Heart right ventricle (tissue), 16 donors: ENCODE measurements at regions not wholly inside any gene's neighbourhood (a gene's known extent, or its start where the extent isn't known, plus 50 kb on each side); places are given as distances from the start of the nearest gene placed in this dataset.
A peak's percentile ranks its signal among the peaks of the same experiment; 100 is the strongest.

Experiments
- ATAC-seq, 8 donors: fragments of 200-7000 bp; cut with Tn5 transposase; one replicate each; pipeline ENCODE4 v1.9.1; 2020; ENCODE audit warnings: mild to moderate bottlenecking in 8 of 8, moderate library complexity in 8 of 8, moderate number of reproducible peaks in 1 of 8
- DNase-seq, 2 donors: peaks; one replicate each; pipeline ENCODE4 v3.0.0-alpha.2; 2020
- H3K27ac ChIP-seq, 10 donors: fragments of 200-600 bp; sonication (generic) in 2 of 10; one replicate each; pipeline versions ENCODE4 v1.5.0 to v1.8.0; 2020 to 2022; ENCODE audit warnings: mild to moderate bottlenecking in 3 of 10
- H3K27me3 ChIP-seq, 7 donors: fragments of 200-600 bp; one replicate each; pipeline ENCODE4 v1.8.0; 2021 to 2022; ENCODE audit warnings: mild to moderate bottlenecking in 2 of 7
- H3K36me3 ChIP-seq, 9 donors: fragments of 200-600 bp; sonication (generic) in 1 of 9; one replicate each; pipeline versions ENCODE4 v1.5.0 to v1.8.0; 2020 to 2022; ENCODE audit warnings: mild to moderate bottlenecking in 2 of 9
- H3K4me1 ChIP-seq, 9 donors: fragments of 200-600 bp; sonication (generic) in 1 of 9; one replicate each; pipeline versions ENCODE4 v1.5.0 to v1.8.0; 2020 to 2022; ENCODE audit warnings: mild to moderate bottlenecking in 4 of 9
- H3K4me3 ChIP-seq, 10 donors: fragments of 200-600 bp; sonication (generic) in 2 of 10; one replicate each; pipeline versions ENCODE4 v1.5.0 to v1.8.0; 2020 to 2022; ENCODE audit warnings: mild to moderate bottlenecking in 7 of 10, moderate library complexity in 2 of 10
- H3K9me3 ChIP-seq, 11 donors: fragments of 200-600 bp in 10 of 11; sonication (generic) in 2 of 11; one replicate each; pipeline versions ENCODE4 v1.5.0 to v1.8.0; 2013 to 2022; ENCODE audit warnings: mild to moderate bottlenecking in 2 of 11, control low read depth in 1 of 11, moderate library complexity in 1 of 11
- WGBS, 2 donors: extraction: QIAGEN DNeasy Blood & Tissue Kit; methylation state at CpG; one replicate each; pipeline ENCODE4 v1.1.7; 2013; ENCODE audit warnings: inconsistent platforms in 1 of 2; 5-methylcytosine and 5-hydroxymethylcytosine counted together
- intact Hi-C, 10 donors: fragments of 100-400 bp; cut with DNase I; formaldehyde crosslinking; loops; one replicate each; pipeline versions ENCODE4 v1.11.1 to v1.14.2; 2022
- TF ChIP-seq, protein P1 (sequence below), 9 donors: fragments of 200-600 bp; sonication (generic) in 2 of 9; IDR thresholded peaks; one replicate each; pipeline versions ENCODE4 v1.5.0 to v1.8.0; 2021 to 2022; ENCODE audit warnings: antibody characterized with exemption in 9 of 9, mild to moderate bottlenecking in 5 of 9, moderate library complexity in 1 of 9
- donor health status: Arrhythmogenic right ventricular cardiomyopathy.
- donor health status: ischemic (EF 13 %, LVEDD 7.1; RV severe dilation, severe dysfunction).
- donor health status: healthy with polysubstance abuse.
- donor health status: DM: no; HTN: yes; CAD: no.
- donor health status: DM: no; HTN: no; CAD: no.
- donor health status: ischemic (EF 25% LVEDD 6.9; RV normal size, moderate dysfunction).
- donor health status: ischemic (EF 25% LVEDD 5.7; RV mildly dilated, moderate dysfunction).
- donor health status: healthy.
- donor health status: DM: yes; HTN: yes; CAD: no.
- donor health status: Ischemic cardiomyopathy.
- donor health status: ischemic (EF 35%, LVEDD 5.7; RV mildly dilated, moderate dysfunction).
- donor health status: nonischemic (EF 11% LVEDD 7.7; RV severe dilation, severe dysfunction).
- donor health status: DM: yes; HTN: yes; CAD: no.
- donor health status: PGD.
- donor health status: ischemic (EF 29% LVEDD 5.4; RV normal size, mild dysfunction).
- donor health status: nonischemic (EF 23%, LVEDD 6.1; RV moderate dilation, normal function).

DNA sequence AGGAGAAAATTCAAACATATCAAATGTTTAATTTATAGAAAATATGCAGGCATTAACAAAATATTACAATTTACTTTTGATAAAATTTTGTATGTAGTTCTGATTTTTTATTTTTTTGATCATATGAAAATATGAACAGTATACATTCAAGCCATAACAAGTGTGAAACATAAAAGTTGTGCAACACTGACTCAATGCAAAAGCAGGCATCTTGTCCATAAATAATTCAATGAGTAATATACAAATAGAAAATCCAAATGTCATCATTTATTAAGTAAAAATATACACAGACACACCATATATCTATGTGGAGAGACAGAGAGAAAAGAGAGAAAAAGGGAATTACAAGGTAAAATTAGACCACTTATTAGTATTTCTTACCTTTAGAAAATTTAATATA is 1183.9 kb downstream of the SLITRK1 start:
- H3K9me3 ChIP-seq = no peaks in the 10 kb centered on the region
- intact Hi-C loops = no loop called here
- TF ChIP-seq, protein P1, sequence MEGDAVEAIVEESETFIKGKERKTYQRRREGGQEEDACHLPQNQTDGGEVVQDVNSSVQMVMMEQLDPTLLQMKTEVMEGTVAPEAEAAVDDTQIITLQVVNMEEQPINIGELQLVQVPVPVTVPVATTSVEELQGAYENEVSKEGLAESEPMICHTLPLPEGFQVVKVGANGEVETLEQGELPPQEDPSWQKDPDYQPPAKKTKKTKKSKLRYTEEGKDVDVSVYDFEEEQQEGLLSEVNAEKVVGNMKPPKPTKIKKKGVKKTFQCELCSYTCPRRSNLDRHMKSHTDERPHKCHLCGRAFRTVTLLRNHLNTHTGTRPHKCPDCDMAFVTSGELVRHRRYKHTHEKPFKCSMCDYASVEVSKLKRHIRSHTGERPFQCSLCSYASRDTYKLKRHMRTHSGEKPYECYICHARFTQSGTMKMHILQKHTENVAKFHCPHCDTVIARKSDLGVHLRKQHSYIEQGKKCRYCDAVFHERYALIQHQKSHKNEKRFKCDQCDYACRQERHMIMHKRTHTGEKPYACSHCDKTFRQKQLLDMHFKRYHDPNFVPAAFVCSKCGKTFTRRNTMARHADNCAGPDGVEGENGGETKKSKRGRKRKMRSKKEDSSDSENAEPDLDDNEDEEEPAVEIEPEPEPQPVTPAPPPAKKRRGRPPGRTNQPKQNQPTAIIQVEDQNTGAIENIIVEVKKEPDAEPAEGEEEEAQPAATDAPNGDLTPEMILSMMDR (IDR thresholded peaks at IDR 0.05) = no peak
- no peaks in the 10 kb centered on the region for H3K4me1 ChIP-seq
- DNase-seq (no peak), ATAC-seq (no peak)
- no peak overlapping the region for H3K4me3 ChIP-seq
- no peaks in the 10 kb centered on the region for H3K36me3 ChIP-seq
- no peak overlapping the region for H3K27ac ChIP-seq
- H3K27me3 ChIP-seq = no peaks in the 10 kb centered on the region

DNA sequence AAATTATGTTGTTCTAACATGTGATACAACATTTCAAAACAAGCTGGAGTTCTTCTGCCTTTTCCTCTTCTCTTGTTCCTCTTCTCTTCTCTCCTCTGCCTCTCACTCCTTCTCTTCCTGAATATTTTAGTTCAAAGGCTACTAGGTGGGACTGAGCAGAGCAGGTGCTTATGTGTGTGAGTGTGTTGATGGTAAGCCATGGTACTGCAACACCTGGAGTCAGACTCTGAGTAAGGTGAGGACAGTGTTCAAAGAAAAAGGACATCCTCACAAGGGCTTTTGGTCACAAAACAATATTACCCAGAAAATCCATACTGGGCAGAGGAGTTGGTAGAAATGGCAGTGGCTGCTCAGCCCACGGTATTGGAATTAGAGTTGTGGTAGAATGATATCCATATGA is 1188.7 kb downstream of the SLITRK1 start:
- H3K9me3 ChIP-seq = no peaks in the 10 kb centered on the region
- WGBS, 2 donors = 81 to 84% methylated on average over 1 of the region's 1 CpG
- H3K4me1 ChIP-seq = no peaks in the 10 kb centered on the region
- no peaks in the 10 kb centered on the region for H3K36me3 ChIP-seq
- no peaks in the 10 kb centered on the region for H3K27me3 ChIP-seq
- intact Hi-C loops = no loop called here
- H3K27ac ChIP-seq = no peak overlapping the region
- TF ChIP-seq, protein P1 (IDR thresholded peaks at IDR 0.05) = no peak
- DNase-seq (no peak), ATAC-seq (no peak)
- no peak overlapping the region for H3K4me3 ChIP-seq

DNA sequence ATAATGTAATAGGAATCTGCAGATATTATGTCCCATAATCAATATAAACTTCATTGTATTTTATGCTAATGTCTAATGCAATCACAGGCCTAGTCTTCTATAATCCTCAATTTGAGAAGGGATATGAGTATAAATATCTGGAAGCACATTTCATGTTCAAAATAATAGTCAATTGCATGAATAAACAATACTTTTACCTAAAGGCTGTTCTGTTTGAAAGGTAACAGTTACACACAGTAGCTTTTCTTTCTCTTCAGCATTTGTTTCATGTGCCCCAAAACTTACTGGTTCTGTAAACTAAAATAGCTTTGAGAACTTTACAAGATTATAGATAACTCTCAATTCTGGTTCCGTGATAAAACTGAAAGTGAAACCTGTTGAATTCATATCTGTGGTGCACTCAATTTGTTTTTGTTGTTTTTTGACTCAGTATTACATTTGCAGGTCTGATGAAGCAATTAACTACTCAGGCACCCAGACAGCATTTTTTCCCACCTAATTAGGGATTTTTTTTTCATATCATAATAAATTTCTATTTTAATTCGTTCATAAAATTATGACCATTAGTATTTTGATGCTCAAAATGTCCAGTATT is 1193.8 kb downstream of the SLITRK1 start:
- H3K36me3 ChIP-seq = no peaks in the 10 kb centered on the region
- peaks cover 0 to 5% (median 0%) of the 10 kb centered on the region in 11 donors for H3K9me3 ChIP-seq
- WGBS, 2 donors = 24 to 27% methylated on average over 2 of the region's 2 CpGs
- intact Hi-C loops = no loop called here
- DNase-seq (no peak), ATAC-seq (no peak)
- H3K4me3 ChIP-seq = peak overlapping the region in 6 of 10 donors; percentile 1 to 41 (median 32)
- peaks cover 0 to 8% (median 0%) of the 10 kb centered on the region in 9 donors for H3K4me1 ChIP-seq
- H3K27me3 ChIP-seq = no peaks in the 10 kb centered on the region
- H3K27ac ChIP-seq = no peak overlapping the region
- TF ChIP-seq, protein P1 (IDR thresholded peaks at IDR 0.05) = no peak

DNA sequence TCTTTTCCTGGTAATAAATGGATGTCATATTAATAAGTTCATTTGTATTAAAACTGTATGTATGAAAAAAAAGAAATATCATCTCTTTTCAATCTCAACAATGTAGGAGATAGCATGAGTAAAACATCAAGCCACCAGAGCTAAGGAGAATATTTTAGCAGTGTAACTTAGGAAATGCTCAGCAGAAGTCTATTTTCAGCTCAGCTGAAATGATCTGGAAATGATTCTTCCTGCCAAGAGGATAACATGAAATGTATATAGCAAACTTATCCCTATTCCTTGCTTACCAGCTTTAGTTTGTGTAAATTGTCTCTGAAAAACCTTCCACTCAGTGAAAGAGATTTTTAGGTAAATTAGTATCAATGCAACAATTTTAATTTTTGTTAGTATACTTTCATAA is 1194.4 kb downstream of the SLITRK1 start:
- intact Hi-C loops = no loop called here
- TF ChIP-seq, protein P1 (IDR thresholded peaks at IDR 0.05) = no peak
- no peak overlapping the region for H3K27ac ChIP-seq
- no peaks in the 10 kb centered on the region for H3K36me3 ChIP-seq
- DNase-seq (no peak), ATAC-seq (no peak)
- peaks cover 0 to 8% (median 0%) of the 10 kb centered on the region in 9 donors for H3K4me1 ChIP-seq
- H3K9me3 ChIP-seq = peaks cover 0 to 11% (median 0%) of the 10 kb centered on the region in 11 donors
- H3K27me3 ChIP-seq = no peaks in the 10 kb centered on the region
- peak overlapping the region in 2 of 10 donors; percentile 30 to 34 for H3K4me3 ChIP-seq
